Activated T-cell treated with anti-CD3 and anti-CD28 coated beads for 24 hours (primary cell): ENCODE measurements at regions not wholly inside any gene's neighbourhood (a gene's known extent, or its start where the extent isn't known, plus 50 kb on each side); places are given as distances from the start of the nearest gene placed in this dataset.
"Not testable (repeated sequence)": the region's sequence is repeated elsewhere in the genome, so short reads cannot be mapped to it uniquely, and the experiment has no call there.

ENCODE experiments used
- DNase-seq: peaks from one replicate; pipeline ENCODE4 v3.0.0-alpha.2; 2020; ENCODE audit warnings: low read depth

- DNase-seq, result no peak
Measured at GRCh38 chr20:7790189-7790588, 150.1 kb downstream of the HAO1 start.

DNA sequence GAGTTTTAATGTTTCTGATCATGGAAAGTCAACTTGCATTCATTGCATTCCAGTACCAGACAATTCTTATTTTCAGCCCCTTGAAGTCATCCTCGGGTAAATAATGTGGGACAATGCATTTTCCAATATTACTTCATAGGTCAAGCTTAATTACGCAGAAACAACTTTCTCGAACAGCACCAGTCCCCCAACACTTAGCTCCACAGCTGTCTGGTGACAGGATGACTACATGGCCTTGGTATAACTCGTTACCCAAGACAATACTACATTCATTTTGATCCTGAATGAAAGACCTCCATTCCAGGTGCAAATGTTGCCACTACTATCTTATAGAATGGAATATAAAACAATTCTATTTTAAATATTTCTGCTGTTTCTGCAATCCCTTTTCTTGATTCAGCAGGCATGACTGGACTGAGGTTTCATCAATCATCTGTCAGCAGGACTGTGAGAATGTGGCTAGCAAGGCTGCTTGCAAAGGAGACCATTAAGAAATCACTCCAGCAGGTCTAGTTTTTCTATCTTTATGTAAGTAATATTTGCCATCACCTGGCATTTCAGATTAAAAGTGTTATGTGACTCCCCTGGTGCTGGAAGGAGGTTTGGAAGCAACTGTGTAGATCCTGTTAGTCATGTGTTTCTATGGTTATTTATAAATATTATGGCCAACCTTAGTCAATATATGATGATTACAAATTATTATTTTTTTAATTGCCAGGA is 147.9 kb downstream of the HAO1 start:
- DNase-seq, result no peak

DNA sequence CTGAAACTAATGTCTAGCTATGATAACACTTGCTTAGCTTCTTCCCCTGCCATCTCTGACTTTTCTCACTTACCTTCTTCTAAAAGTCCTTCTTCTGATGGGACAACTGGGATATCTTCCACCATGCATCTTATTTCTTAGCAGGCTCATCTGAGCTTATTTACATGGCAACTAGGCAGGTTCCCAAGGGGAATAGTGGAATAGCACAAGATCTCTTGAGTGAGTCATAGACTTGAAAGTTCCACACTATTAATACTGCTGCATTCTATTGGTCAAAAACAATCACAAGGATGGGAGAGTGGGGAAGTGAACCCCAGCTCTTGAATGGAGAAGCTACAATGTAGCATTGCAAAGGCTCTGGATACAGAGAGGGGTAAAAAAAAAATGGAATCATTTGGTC is 142.1 kb downstream of the HAO1 start:
- no peak for DNase-seq

DNA sequence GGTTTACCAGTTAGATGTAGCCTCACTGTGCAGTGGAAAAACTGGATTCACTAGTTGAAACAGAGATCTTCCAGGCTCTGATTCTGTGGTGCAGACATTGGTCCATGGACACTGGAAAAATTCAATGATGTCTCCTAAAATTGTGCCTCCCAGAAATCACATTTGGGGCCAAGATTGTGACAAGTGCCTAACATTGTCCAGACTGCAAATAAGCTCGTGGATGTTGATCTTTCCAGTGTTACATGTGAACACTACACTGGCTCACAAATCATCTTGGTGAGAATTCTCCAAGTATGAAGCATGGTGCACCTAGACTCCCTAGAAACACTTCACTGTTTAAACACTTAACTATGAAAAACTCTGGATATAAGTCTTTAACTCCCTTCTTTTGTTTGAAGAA is 140.4 kb downstream of the HAO1 start:
- no peak for DNase-seq

DNA sequence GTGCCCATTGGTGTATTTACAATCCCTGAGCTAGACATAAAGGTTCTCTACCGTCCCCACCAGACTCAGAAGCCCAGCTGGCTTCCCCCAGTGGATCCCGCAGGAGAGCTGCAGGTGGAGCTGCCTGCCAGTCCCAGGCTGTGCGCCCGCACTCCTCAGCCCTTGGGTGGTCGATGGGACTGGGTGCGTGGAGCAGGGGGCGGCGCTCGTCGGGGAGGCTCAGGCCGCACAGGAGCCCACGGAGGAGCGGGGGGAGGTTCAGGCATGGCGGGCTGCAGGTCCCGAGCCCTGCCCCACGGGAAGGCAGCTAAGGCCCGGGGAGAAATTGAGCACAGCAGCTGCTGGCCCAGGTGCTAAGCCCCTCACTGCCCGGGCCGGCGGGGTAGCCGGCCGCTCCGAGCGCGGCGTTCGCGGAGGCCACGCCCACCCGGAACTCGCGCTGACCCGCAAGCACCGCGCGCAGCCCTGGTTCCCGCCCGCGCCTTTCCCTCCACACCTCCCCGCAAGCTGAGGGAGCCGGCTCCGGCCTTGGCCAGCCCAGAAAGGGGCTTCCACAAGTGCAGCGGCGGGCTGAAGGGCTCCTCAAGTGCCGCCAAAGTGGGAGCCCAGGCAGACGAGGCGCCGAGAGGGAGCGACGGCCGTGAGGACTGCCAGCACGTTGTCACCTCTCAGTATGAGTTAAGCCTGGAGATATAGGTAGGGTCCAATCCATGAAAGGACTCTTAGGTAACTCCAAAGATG is 136.7 kb downstream of the HAO1 start:
- not testable (repeated sequence) for DNase-seq

DNA sequence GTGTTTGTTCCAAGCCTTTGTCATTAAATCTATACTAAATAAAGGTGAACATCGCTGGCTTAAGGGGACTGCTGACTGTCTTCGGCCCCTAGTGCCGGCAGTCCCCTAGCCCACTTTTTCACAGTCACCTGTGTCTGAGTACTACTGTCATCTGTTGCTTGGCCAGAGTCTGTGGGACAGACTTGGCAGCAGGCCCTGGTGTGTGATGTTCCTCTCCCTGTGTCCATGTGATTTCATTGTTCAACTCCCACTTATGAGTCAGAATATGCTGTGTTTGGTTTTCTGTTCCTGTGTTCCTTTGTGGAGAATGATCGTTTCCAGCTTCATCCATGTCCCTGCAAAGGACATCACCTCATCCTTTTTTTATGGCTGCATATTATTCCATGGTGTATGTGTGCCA is 133.4 kb downstream of the HAO1 start:
- no peak for DNase-seq

GRCh38 chr20:7817286-7817685 is 123.0 kb downstream of the HAO1 start:
- DNase-seq, result no peak

DNA sequence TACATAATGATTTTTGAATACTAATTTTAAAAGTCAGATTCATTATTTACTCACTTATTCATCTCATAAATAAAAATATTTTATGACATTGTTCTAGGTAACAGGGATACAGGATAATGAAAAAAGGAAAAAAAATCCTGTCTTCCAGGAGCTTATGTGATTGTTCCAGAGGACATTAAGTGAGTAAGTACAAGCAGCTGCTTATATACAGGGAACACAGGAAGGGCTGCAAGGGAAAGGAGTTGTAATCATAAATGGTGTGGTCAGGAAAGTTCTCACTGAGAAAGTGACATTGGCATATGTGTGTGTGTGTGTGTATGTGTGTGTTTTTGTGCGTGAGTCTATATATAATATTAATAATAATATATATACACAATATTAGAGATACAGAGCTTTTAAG is 121.8 kb downstream of the HAO1 start:
- no peak for DNase-seq

DNA sequence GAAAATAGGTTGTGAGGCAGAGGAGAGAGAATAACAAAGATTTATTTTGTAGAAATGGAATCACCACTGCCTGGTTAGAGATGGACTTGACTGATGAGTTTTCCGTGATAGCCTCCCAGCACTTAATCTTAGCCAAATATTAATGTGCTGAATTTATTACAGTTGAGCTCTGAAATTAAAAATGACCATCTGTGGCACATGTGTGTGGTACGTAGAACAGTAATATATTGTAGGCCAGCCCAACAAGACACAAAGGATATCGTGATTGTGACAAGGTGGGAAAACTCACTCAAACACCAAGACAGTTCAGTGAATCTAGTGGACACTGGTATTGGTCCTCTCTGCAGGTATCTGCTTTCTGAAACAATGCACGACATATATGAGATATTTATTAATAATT is 119.4 kb downstream of the HAO1 start:
- no peak for DNase-seq

- no peak for DNase-seq
Measured at GRCh38 chr20:7822772-7823171, 117.5 kb downstream of the HAO1 start.

- DNase-seq, result no peak
Measured at GRCh38 chr20:7828437-7828836, 111.8 kb downstream of the HAO1 start.

GRCh38 chr20:7829031-7829430 is 111.2 kb downstream of the HAO1 start:
- no peak for DNase-seq

DNA sequence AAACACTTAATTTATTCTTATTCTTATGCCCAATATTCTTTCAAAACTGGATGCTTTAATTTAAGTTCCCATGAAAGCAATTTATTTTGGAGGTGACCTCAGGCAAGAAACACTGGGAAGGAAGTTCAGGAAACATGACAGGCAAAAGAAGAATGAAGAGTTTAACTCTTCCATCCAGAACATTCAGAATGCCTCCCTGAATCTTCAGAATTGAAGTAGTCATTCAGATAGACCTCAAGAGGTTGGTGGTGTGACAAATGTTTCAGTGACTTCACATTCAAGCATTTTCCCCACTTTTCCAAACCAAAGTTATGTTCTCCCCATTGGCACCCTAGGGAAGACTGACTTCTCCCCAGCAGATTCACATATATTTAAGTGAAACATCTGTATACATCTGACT is 110.5 kb downstream of the HAO1 start:
- DNase-seq, result no peak
